ENCODE measurements at regions not wholly inside any gene's neighbourhood (a gene's known extent, or its start where the extent isn't known, plus 50 kb on each side); places are given as distances from the start of the nearest gene placed in this dataset.
"Not testable (repeated sequence)": the region's sequence is repeated elsewhere in the genome, so short reads cannot be mapped to it uniquely, and the experiment has no call there.

DNA sequence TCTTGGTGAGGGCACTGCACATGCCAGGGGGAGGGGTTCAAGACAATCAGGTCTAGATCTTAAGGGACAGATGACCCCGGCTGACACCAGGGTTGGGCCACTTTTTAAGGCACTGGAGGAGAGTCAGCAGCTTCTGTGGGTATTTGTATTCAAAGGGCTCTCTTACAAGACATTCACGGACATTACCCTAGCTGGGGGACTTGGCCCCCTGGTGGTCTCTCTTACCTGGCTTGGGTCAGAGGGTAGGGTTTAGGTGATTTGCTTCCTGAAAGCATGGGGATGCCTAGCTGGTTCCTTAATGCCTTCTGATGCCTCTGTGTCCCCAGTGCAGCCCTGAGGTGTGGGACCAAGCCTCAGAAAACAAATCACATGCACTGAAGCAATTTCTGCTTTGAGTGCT lies 354.7 kb downstream of the CDC5L start:
- Histone ChIP-seq H2AFZ (ENCODE audit: low read length) (no peak overlapping the region), H3K9me2 (replicated peaks; ENCODE audit: low read depth, low read length) (no peaks in the 10 kb centered on the region), H3K79me2 (ENCODE audit: insufficient read depth, low read length) (no peaks in the 10 kb centered on the region), H3K9me3 (ENCODE audit: insufficient read depth, low read depth, low read length) (no peaks in the 10 kb centered on the region), H3K4me1 (ENCODE audit: insufficient read depth, low read length, poor library complexity, severe bottlenecking) (no peaks in the 10 kb centered on the region), H3K4me2 (ENCODE audit: low read depth, low read length, poor library complexity, severe bottlenecking) (no peak overlapping the region), H3K27me3 (ENCODE audit: insufficient read depth, low read length, poor library complexity, severe bottlenecking) (no peaks in the 10 kb centered on the region), H3K36me3 (ENCODE audit: insufficient read depth, low read length) (no peaks in the 10 kb centered on the region), H3K4me3 (ENCODE audit: low read length, poor library complexity, severe bottlenecking) (no peak overlapping the region), H4K20me1 (ENCODE audit: insufficient read depth, low read length, poor library complexity, severe bottlenecking) (no peaks in the 10 kb centered on the region), H3F3A (ENCODE audit: low read depth) (no peaks in the 10 kb centered on the region), H3K9ac (ENCODE audit: low read depth, low read length, poor library complexity, severe bottlenecking) (no peak overlapping the region)
- TF ChIP-seq, protein P1, sequence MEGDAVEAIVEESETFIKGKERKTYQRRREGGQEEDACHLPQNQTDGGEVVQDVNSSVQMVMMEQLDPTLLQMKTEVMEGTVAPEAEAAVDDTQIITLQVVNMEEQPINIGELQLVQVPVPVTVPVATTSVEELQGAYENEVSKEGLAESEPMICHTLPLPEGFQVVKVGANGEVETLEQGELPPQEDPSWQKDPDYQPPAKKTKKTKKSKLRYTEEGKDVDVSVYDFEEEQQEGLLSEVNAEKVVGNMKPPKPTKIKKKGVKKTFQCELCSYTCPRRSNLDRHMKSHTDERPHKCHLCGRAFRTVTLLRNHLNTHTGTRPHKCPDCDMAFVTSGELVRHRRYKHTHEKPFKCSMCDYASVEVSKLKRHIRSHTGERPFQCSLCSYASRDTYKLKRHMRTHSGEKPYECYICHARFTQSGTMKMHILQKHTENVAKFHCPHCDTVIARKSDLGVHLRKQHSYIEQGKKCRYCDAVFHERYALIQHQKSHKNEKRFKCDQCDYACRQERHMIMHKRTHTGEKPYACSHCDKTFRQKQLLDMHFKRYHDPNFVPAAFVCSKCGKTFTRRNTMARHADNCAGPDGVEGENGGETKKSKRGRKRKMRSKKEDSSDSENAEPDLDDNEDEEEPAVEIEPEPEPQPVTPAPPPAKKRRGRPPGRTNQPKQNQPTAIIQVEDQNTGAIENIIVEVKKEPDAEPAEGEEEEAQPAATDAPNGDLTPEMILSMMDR (conservative IDR thresholded peaks at IDR 0.05; ENCODE audit: low read length), result no peak
- TF ChIP-seq EZH2phosphoT487 (IDR thresholded peaks at IDR 0.05; ENCODE audit: borderline replicate concordance), result no peak

DNA sequence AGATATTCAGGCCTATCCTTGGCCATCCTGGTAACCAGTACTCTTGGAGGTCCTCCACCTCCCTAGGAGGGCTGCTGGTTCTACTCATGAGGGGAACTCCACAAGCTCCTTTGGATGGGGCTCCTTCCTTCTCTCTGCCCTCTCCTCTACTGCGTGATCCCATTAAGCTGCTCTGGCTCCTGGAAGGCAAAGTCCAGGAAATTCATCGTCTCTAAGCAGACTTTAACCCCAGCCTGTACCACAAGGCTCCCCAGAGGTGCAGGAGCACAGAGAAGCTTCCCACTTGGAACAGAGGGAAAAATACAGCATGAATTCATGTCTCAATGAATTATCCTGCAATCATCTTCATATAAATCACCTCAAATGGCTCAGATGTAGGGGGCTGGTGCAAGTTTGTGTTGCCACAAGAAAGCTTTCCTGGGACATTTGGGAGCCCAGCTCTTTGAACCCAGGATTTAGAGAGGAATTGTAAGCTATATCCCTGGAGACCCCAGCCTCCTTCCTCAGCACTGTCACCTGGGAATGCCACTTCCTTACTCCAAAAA lies 355.4 kb downstream of the CDC5L start:
- H3K9ac ChIP-seq (ENCODE audit: low read depth, low read length, poor library complexity, severe bottlenecking), result no peak overlapping the region
- no peaks in the 10 kb centered on the region for H4K20me1 ChIP-seq (ENCODE audit: insufficient read depth, low read length, poor library complexity, severe bottlenecking)
- H3K36me3 ChIP-seq (ENCODE audit: insufficient read depth, low read length), result no peaks in the 10 kb centered on the region
- no peak overlapping the region for H2AFZ ChIP-seq (ENCODE audit: low read length)
- H3K4me3 ChIP-seq (ENCODE audit: low read length, poor library complexity, severe bottlenecking), result no peak overlapping the region
- no peaks in the 10 kb centered on the region for H3K27me3 ChIP-seq (ENCODE audit: insufficient read depth, low read length, poor library complexity, severe bottlenecking)
- no peaks in the 10 kb centered on the region for H3K9me3 ChIP-seq (ENCODE audit: insufficient read depth, low read depth, low read length)
- no peak overlapping the region for H3K4me2 ChIP-seq (ENCODE audit: low read depth, low read length, poor library complexity, severe bottlenecking)
- H3K4me1 ChIP-seq (ENCODE audit: insufficient read depth, low read length, poor library complexity, severe bottlenecking), result no peaks in the 10 kb centered on the region
- H3K79me2 ChIP-seq (ENCODE audit: insufficient read depth, low read length), result no peaks in the 10 kb centered on the region
- no peaks in the 10 kb centered on the region for H3K9me2 ChIP-seq (replicated peaks; ENCODE audit: low read depth, low read length)
- no peaks in the 10 kb centered on the region for H3F3A ChIP-seq (ENCODE audit: low read depth)
- TF ChIP-seq, protein P1 (conservative IDR thresholded peaks at IDR 0.05; ENCODE audit: low read length), result no peak
- TF ChIP-seq EZH2phosphoT487 (IDR thresholded peaks at IDR 0.05; ENCODE audit: borderline replicate concordance), result no peak

DNA sequence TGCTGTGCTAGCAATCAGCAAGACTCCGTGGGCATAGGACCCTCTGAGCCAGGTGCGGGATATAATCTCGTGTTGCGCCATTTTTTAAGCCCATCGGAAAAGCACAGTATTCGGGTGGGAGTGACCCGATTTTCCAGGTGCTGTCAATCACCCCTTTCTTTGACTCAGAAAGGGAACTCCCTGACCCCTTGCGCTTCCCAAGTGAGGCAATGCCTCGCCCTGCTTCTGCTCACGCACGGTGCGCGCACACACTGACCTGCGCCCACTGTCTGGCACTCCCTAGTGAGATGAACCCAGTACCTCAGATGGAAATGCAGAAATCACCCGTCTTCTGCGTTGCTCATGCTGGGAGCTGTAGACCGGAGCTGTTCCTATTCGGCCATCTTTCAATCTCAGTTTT lies 372.6 kb downstream of the CDC5L start:
- peaks cover 13% of the 10 kb centered on the region; the same call in 1 of the 2 replicates for H3K9me3 ChIP-seq (ENCODE audit: insufficient read depth, low read depth, low read length)
- not testable (repeated sequence) for H3K4me3 ChIP-seq (ENCODE audit: low read length, poor library complexity, severe bottlenecking); H3K79me2 ChIP-seq (ENCODE audit: insufficient read depth, low read length); H3K36me3 ChIP-seq (ENCODE audit: insufficient read depth, low read length); H2AFZ ChIP-seq (ENCODE audit: low read length); H3K4me2 ChIP-seq (ENCODE audit: low read depth, low read length, poor library complexity, severe bottlenecking); H3F3A ChIP-seq (ENCODE audit: low read depth); H3K27me3 ChIP-seq (ENCODE audit: insufficient read depth, low read length, poor library complexity, severe bottlenecking); H4K20me1 ChIP-seq (ENCODE audit: insufficient read depth, low read length, poor library complexity, severe bottlenecking); H3K9ac ChIP-seq (ENCODE audit: low read depth, low read length, poor library complexity, severe bottlenecking); H3K4me1 ChIP-seq (ENCODE audit: insufficient read depth, low read length, poor library complexity, severe bottlenecking); H3K9me2 ChIP-seq (replicated peaks; ENCODE audit: low read depth, low read length)

DNA sequence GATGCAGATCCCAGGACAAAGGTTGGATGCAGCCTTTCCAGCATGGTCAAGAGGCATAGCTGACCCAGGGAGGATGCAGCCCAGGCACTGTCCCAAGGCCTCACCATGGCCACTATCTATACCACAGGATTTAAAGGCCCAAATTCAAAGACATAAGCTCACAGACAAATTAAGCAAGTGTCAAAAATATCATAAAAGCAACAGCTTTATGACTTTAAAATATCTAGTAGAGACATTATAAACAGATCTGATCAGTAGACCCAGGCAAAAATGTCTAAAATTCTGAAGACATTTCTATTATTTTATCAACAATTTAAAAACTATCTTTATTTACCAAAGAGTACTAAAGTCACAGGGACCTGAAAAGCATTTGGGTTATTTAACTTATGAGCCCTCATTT lies 373.5 kb downstream of the CDC5L start:
- Histone ChIP-seq H3K9me3 (ENCODE audit: insufficient read depth, low read depth, low read length) (peaks cover 13% of the 10 kb centered on the region; the same call in 1 of the 2 replicates), H3K9ac (ENCODE audit: low read depth, low read length, poor library complexity, severe bottlenecking) (no peak overlapping the region), H3K4me2 (ENCODE audit: low read depth, low read length, poor library complexity, severe bottlenecking) (no peak overlapping the region), H3F3A (ENCODE audit: low read depth) (no peaks in the 10 kb centered on the region), H3K27me3 (ENCODE audit: insufficient read depth, low read length, poor library complexity, severe bottlenecking) (no peaks in the 10 kb centered on the region), H4K20me1 (ENCODE audit: insufficient read depth, low read length, poor library complexity, severe bottlenecking) (no peaks in the 10 kb centered on the region), H3K36me3 (ENCODE audit: insufficient read depth, low read length) (no peaks in the 10 kb centered on the region), H3K9me2 (replicated peaks; ENCODE audit: low read depth, low read length) (no peaks in the 10 kb centered on the region), H2AFZ (ENCODE audit: low read length) (no peak overlapping the region), H3K79me2 (ENCODE audit: insufficient read depth, low read length) (no peaks in the 10 kb centered on the region), H3K4me1 (ENCODE audit: insufficient read depth, low read length, poor library complexity, severe bottlenecking) (no peaks in the 10 kb centered on the region), H3K4me3 (ENCODE audit: low read length, poor library complexity, severe bottlenecking) (no peak overlapping the region)
- TF ChIP-seq, protein P1 (conservative IDR thresholded peaks at IDR 0.05; ENCODE audit: low read length), result no peak
- TF ChIP-seq EZH2phosphoT487 (IDR thresholded peaks at IDR 0.05; ENCODE audit: borderline replicate concordance), result no peak

All from Loucy (cell line).